HepG2 (cell line): ENCODE measurements at regions not wholly inside any gene's neighbourhood (a gene's known extent, or its start where the extent isn't known, plus 50 kb on each side); places are given as distances from the start of the nearest gene placed in this dataset.

Experiments
- ATAC-seq: fragments of 200-7000 bp; cut with Tn5 transposase; 3 replicates; pipeline ENCODE4 v1.9.1; 2020; ENCODE audit warnings: mild to moderate bottlenecking, moderate library complexity
- BruUV-seq: library from RNA; stranded (reverse); fragments of 400-500 nt; replicated peaks from 2 replicates; lab custom pipeline; 2021; lab: Mats Ljungman, UMichigan
- CTCF ChIA-PET: fragments of 300-600 bp; formaldehyde crosslinking; extraction: SDS; loops from one replicate; lab custom pipeline; 2021; ENCODE audit warnings: low total read pairs, inconsistent platforms, low intra/inter-chr PET ratio; lab: Yijun Ruan, JAX
- POLR2A ChIA-PET: fragments of 350-600 bp; sonication (Branson Sonifier 250); formaldehyde crosslinking; loops from one replicate; lab custom pipeline; 2020; ENCODE audit warnings: antibody characterized with exemption, inconsistent platforms; lab: Yijun Ruan, JAX
- DNase-seq: peaks from one replicate; pipeline ENCODE4 v3.0.0-alpha.2; 2015; ENCODE audit warnings: low spot score
- FAIRE-seq: peaks from 3 replicates; lab custom pipeline; 2011; peaks lifted over from hg19 to GRCh38; lab: Jason Lieb, UNC
- H2AFZ ChIP-seq: one replicate; pipeline ENCODE4 v1.6.1; 2011; ENCODE audit warnings: low read length, inconsistent platforms
- H3K27ac ChIP-seq: fragments of 300-600 bp; 3 replicates; pipeline ENCODE4 v1.8.0; 2011; ENCODE audit warnings: mixed run types, mild to moderate bottlenecking, mixed read lengths, low read length, inconsistent platforms; ENCODE audit not compliant: insufficient read depth; ENCODE audit errors: extremely low read length
- H3K27me3 ChIP-seq, 2 experiments: fragments of 200-600 bp in 1 of 2; 2 replicates in 1 of 2; 3 replicates in 1 of 2; pipeline versions ENCODE4 v1.6.0 to v1.8.0; 2011; ENCODE audit warnings: low read length in 2 of 2, mild to moderate bottlenecking in 2 of 2, moderate library complexity in 2 of 2, inconsistent platforms in 1 of 2; ENCODE audit not compliant: insufficient read depth in 2 of 2, control insufficient read depth in 1 of 2
- H3K36me3 ChIP-seq, 2 experiments: fragments of 200-600 bp in 1 of 2; replicated peaks in 1 of 2; 2 replicates in 1 of 2; 3 replicates in 1 of 2; pipeline versions ENCODE4 v1.5.1 to v1.8.0; 2011; ENCODE audit warnings: low read length in 2 of 2, inconsistent platforms in 1 of 2; ENCODE audit not compliant: insufficient read depth in 2 of 2, control insufficient read depth in 1 of 2
- H3K4me1 ChIP-seq: 2 replicates; pipeline ENCODE4 v1.5.1; 2012; ENCODE audit warnings: low read length, inconsistent platforms; ENCODE audit not compliant: insufficient read depth
- H3K4me2 ChIP-seq: 2 replicates; pipeline ENCODE4 v1.6.0; 2011; ENCODE audit warnings: low read depth, low read length, inconsistent platforms
- H3K4me3 ChIP-seq, 3 experiments: fragments of 200-600 bp in 1 of 3; sonication (generic), shearing (Covaris generic) in 1 of 3; replicated peaks in 1 of 3; 2 replicates each; pipeline ENCODE4 v1.5.1; 2011 to 2016; ENCODE audit warnings: low read length in 3 of 3, inconsistent platforms in 2 of 3, low read depth in 2 of 3, mild to moderate bottlenecking in 2 of 3, control low read depth in 1 of 3, mixed read lengths in 1 of 3; ENCODE audit not compliant: insufficient read depth in 1 of 3
- H3K79me2 ChIP-seq: one replicate; pipeline ENCODE4 v1.6.1; 2011; ENCODE audit warnings: low read length, inconsistent platforms; ENCODE audit not compliant: insufficient read depth
- H3K9ac ChIP-seq: 2 replicates; pipeline ENCODE4 v1.6.0; 2011; ENCODE audit warnings: mild to moderate bottlenecking, low read depth, low read length, inconsistent platforms; ENCODE audit not compliant: insufficient read depth
- H3K9me3 ChIP-seq: 2 replicates; pipeline ENCODE4 v1.5.1; 2012; ENCODE audit warnings: mild to moderate bottlenecking, low read length
- H4K20me1 ChIP-seq: 2 replicates; pipeline ENCODE4 v1.6.0; 2011; ENCODE audit warnings: inconsistent platforms, mild to moderate bottlenecking, low read length, moderate library complexity; ENCODE audit not compliant: insufficient read depth
- CENPBD1 ChIP-seq: sonication (generic); formaldehyde crosslinking; IDR thresholded peaks from 2 replicates; pipeline ENCODE4 v1.8.0; 2022; ENCODE audit warnings: missing genetic modification reagents, low read depth, mild to moderate bottlenecking, borderline replicate concordance
- HCFC1 ChIP-seq: fragments of 150-350 bp; IDR thresholded peaks from 2 replicates; pipeline ENCODE4 v1.6.1; 2014; ENCODE audit warnings: low read depth, low read length
- MTA1 ChIP-seq: sonication (generic); formaldehyde crosslinking; IDR thresholded peaks from 2 replicates; pipeline ENCODE4 v1.4.0; 2020; ENCODE audit warnings: missing genetic modification reagents, mild to moderate bottlenecking, borderline replicate concordance
- NAIF1 ChIP-seq: sonication (generic); formaldehyde crosslinking; IDR thresholded peaks from 2 replicates; pipeline ENCODE4 v1.5.0; 2020; ENCODE audit warnings: mild to moderate bottlenecking, missing genetic modification reagents, borderline replicate concordance
- NCOA1 ChIP-seq: sonication (generic); formaldehyde crosslinking; IDR thresholded peaks from 2 replicates; pipeline ENCODE4 v1.9.0; 2021; ENCODE audit warnings: missing genetic modification reagents
- NR3C1 ChIP-seq: sonication (generic); formaldehyde crosslinking; IDR thresholded peaks from 2 replicates; pipeline ENCODE4 v1.4.0; 2020; ENCODE audit warnings: missing genetic modification reagents
- RFXAP ChIP-seq: sonication (generic); formaldehyde crosslinking; IDR thresholded peaks from 2 replicates; pipeline ENCODE4 v1.4.0; 2020; ENCODE audit warnings: missing genetic modification reagents, borderline replicate concordance
- SP4 ChIP-seq: sonication (generic); formaldehyde crosslinking; IDR thresholded peaks from 2 replicates; pipeline ENCODE4 v1.8.1; 2023; ENCODE audit warnings: mild to moderate bottlenecking, missing genetic modification reagents
- STAT5B ChIP-seq: sonication (generic); formaldehyde crosslinking; IDR thresholded peaks from 2 replicates; pipeline ENCODE4 v1.4.0; 2020; ENCODE audit warnings: missing genetic modification reagents
- TCF7 ChIP-seq: sonication (generic); IDR thresholded peaks from 2 replicates; pipeline ENCODE4 v1.6.1; 2016; ENCODE audit warnings: antibody characterized with exemption, low read depth
- TERF1 ChIP-seq: sonication (generic); formaldehyde crosslinking; IDR thresholded peaks from 2 replicates; pipeline ENCODE4 v1.8.0; 2022; ENCODE audit warnings: mild to moderate bottlenecking, missing genetic modification reagents, moderate library complexity
- TRIM24 ChIP-seq: sonication (generic); formaldehyde crosslinking; IDR thresholded peaks from 2 replicates; pipeline ENCODE4 v1.8.0; 2022; ENCODE audit warnings: mild to moderate bottlenecking, missing genetic modification reagents
- XBP1 ChIP-seq: sonication (generic); formaldehyde crosslinking; IDR thresholded peaks from 2 replicates; pipeline ENCODE4 v1.5.0; 2020; ENCODE audit warnings: missing genetic modification reagents
- ZFP90 ChIP-seq: sonication (generic); formaldehyde crosslinking; IDR thresholded peaks from 2 replicates; pipeline ENCODE4 v1.8.0; 2022; ENCODE audit warnings: missing genetic modification reagents, mild to moderate bottlenecking, inconsistent platforms, borderline replicate concordance
- ZNF232 ChIP-seq: sonication (generic); formaldehyde crosslinking; IDR thresholded peaks from 2 replicates; pipeline ENCODE4 v1.4.0; 2020; ENCODE audit warnings: missing genetic modification reagents, borderline replicate concordance
- ZNF614 ChIP-seq: IDR thresholded peaks from 2 replicates; pipeline ENCODE4 v1.6.1; 2018; ENCODE audit warnings: missing biosample characterization, missing genetic modification reagents, inconsistent platforms, borderline replicate concordance
- ZNF746 ChIP-seq: sonication (generic); formaldehyde crosslinking; IDR thresholded peaks from 2 replicates; pipeline ENCODE4 v1.8.0; 2022; ENCODE audit warnings: mild to moderate bottlenecking, missing genetic modification reagents
- ZNF816 ChIP-seq: sonication (generic); formaldehyde crosslinking; IDR thresholded peaks from 2 replicates; pipeline ENCODE4 v1.8.0; 2022; ENCODE audit warnings: missing genetic modification reagents, mild to moderate bottlenecking, borderline replicate concordance
- WGBS: methylation state at CpG from one replicate; pipeline ENCODE4 v1.1.6; 2017; ENCODE audit warnings: low lambda C conversion rate; 5-methylcytosine and 5-hydroxymethylcytosine counted together
- in situ Hi-C: cut with HindIII; loops from 2 replicates; pipeline ENCODE4 v1.10.0; 2017; ENCODE audit warnings: low pct_unique_long_range_greater_than_20kb; ENCODE audit not compliant: extremely low pct_ligation_motif_present
- intact Hi-C: fragments of 100-400 bp; cut with micrococcal nuclease; formaldehyde crosslinking; loops from one replicate; pipeline ENCODE4 v1.10.0; 2022; ENCODE audit not compliant: unreplicated experiment
- TF ChIP-seq, protein P1 (sequence below): sonication (generic); formaldehyde crosslinking; IDR thresholded peaks from 2 replicates; pipeline ENCODE4 v1.5.1; 2020; ENCODE audit warnings: mild to moderate bottlenecking, missing genetic modification reagents
- TF ChIP-seq, protein P2 (sequence below): sonication (generic); formaldehyde crosslinking; IDR thresholded peaks from 2 replicates; pipeline ENCODE4 v1.4.0; 2020; ENCODE audit warnings: low read depth, mild to moderate bottlenecking, missing genetic modification reagents

- TF ChIP-seq MTA1 (CRISPR knock-in tag) (no peak), ZNF746 (CRISPR knock-in tag) (no peak), ZNF816 (CRISPR knock-in tag) (no peak), XBP1 (CRISPR knock-in tag) (no peak), NCOA1 (CRISPR knock-in tag) (no peak)
Observed at GRCh38 chr13:89806594-89806993, 1540.9 kb upstream of the MIR17HG start (continued).

DNA sequence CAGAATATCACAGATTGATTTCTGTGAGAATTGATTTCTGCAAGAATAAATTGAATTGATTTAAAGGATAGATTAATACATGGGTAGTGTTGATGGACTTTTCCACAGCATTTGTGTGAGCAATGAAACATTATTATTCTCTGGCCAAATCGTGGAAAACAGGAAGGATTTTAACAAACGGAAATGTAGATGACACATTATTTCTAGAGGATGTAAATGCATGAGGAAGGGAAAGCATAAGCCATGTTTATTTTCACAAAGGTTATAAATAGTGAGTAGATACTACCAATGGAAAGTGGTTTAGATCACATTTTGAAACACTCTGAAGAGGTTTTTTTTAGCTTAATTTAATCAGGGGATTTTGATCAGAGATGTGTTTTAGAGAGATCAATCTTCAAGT, 1534.6 kb upstream of the MIR17HG start:
- ATAC-seq = no peak
- no peak overlapping the region for H3K4me2 ChIP-seq
- no peaks in the 10 kb centered on the region for H3K36me3 ChIP-seq
- H3K79me2 ChIP-seq = no peaks in the 10 kb centered on the region
- ChIA-PET POLR2A (no interaction called here), CTCF (no interaction called here)
- WGBS = 3% methylated on average over 2 of the region's 2 CpGs
- peaks cover 8% of the 10 kb centered on the region; the same call in 1 of the 2 replicates for H3K9me3 ChIP-seq
- no peak for FAIRE-seq
- in situ Hi-C loops = no loop called here
- H3K4me1 ChIP-seq = no peaks in the 10 kb centered on the region
- no peak overlapping the region for H3K27ac ChIP-seq
- H3K4me3 ChIP-seq = no peak overlapping the region
- intact Hi-C loops = no loop called here
- no peak overlapping the region for H2AFZ ChIP-seq
- H3K9ac ChIP-seq = no peak overlapping the region
- DNase-seq = no peak
- no peaks in the 10 kb centered on the region for H3K27me3 ChIP-seq
- H4K20me1 ChIP-seq = no peaks in the 10 kb centered on the region
- BruUV-seq = no TSS peak
- no peak for TF ChIP-seq ZNF232 (CRISPR knock-in tag)
- no peak for TF ChIP-seq STAT5B (CRISPR knock-in tag)
- TF ChIP-seq TCF7 = no peak
- TF ChIP-seq SP4 (CRISPR knock-in tag) = no peak
- no peak for TF ChIP-seq CENPBD1 (CRISPR knock-in tag)
- TF ChIP-seq, protein P1, sequence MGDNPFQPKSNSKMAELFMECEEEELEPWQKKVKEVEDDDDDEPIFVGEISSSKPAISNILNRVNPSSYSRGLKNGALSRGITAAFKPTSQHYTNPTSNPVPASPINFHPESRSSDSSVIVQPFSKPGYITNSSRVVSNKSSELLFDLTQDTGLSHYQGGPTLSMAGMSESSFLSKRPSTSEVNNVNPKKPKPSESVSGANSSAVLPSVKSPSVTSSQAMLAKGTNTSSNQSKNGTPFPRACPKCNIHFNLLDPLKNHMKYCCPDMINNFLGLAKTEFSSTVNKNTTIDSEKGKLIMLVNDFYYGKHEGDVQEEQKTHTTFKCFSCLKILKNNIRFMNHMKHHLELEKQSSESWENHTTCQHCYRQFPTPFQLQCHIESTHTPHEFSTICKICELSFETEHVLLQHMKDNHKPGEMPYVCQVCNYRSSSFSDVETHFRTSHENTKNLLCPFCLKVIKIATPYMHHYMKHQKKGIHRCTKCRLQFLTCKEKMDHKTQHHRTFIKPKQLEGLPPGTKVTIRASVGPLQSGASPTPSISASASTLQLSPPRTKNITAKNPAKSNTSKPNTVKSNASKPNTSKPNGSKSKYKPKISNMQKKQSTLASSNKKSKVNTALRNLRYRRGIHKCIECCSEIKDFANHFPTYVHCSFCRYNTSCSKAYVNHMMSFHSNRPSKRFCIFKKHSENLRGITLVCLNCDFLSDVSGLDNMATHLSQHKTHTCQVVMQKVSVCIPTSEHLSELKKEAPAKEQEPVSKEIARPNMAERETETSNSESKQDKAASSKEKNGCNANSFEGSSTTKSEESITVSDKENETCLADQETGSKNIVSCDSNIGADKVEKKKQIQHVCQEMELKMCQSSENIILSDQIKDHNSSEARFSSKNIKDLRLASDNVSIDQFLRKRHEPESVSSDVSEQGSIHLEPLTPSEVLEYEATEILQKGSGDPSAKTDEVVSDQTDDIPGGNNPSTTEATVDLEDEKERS (CRISPR knock-in tag) = no peak
- no peak for TF ChIP-seq HCFC1
- no peak for TF ChIP-seq MTA1 (CRISPR knock-in tag)
- no peak for TF ChIP-seq TRIM24 (CRISPR knock-in tag)
- no peak for TF ChIP-seq NAIF1 (CRISPR knock-in tag)
- TF ChIP-seq RFXAP (CRISPR knock-in tag) = no peak
- TF ChIP-seq, protein P2, sequence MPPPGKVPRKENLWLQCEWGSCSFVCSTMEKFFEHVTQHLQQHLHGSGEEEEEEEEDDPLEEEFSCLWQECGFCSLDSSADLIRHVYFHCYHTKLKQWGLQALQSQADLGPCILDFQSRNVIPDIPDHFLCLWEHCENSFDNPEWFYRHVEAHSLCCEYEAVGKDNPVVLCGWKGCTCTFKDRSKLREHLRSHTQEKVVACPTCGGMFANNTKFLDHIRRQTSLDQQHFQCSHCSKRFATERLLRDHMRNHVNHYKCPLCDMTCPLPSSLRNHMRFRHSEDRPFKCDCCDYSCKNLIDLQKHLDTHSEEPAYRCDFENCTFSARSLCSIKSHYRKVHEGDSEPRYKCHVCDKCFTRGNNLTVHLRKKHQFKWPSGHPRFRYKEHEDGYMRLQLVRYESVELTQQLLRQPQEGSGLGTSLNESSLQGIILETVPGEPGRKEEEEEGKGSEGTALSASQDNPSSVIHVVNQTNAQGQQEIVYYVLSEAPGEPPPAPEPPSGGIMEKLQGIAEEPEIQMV (CRISPR knock-in tag) = no peak
- no peak for TF ChIP-seq ZNF614 (CRISPR knock-in tag)
- TF ChIP-seq TERF1 (CRISPR knock-in tag) = no peak
- TF ChIP-seq ZFP90 (CRISPR knock-in tag) = no peak
- TF ChIP-seq NR3C1 = no peak
